Activated naive CD8-positive, alpha-beta T cell treated with anti-CD3 and anti-CD28 coated beads, Interleukin-2, amount 10 ng/mL, durations not matched to agents 7 days and 5 days (primary cell): ENCODE measurements at regions not wholly inside any gene's neighbourhood (a gene's known extent, or its start where the extent isn't known, plus 50 kb on each side); places are given as distances from the start of the nearest gene placed in this dataset.
"Not testable (repeated sequence)": the region's sequence is repeated elsewhere in the genome, so short reads cannot be mapped to it uniquely, and the experiment has no call there.

Experiments
- ATAC-seq: fragments of 150-1000 bp; cut with Tn5 transposase; one replicate; pipeline ENCODE4 v1.10.0; 2021; ENCODE audit warnings: low read depth, moderate library complexity
- POLR2A ChIA-PET: fragments of 350-600 bp; sonication (Branson Sonifier 250); formaldehyde crosslinking; loops from one replicate; lab custom pipeline; 2021; ENCODE audit warnings: antibody characterized with exemption; lab: Charles Lee
- DNase-seq: peaks from one replicate; pipeline ENCODE4 v3.0.0; 2021
- H3K27ac Mint-ChIP-seq: one replicate; pipeline ENCODE4 v1.8.0; 2022; ENCODE audit warnings: mild to moderate bottlenecking, mixed read lengths
- H3K27me3 Mint-ChIP-seq: one replicate; pipeline ENCODE4 v1.8.0; 2022; ENCODE audit warnings: mild to moderate bottlenecking, moderate library complexity, mixed read lengths
- H3K36me3 Mint-ChIP-seq: one replicate; pipeline ENCODE4 v1.8.0; 2021; ENCODE audit warnings: mild to moderate bottlenecking, mixed read lengths
- H3K4me1 Mint-ChIP-seq: one replicate; pipeline ENCODE4 v1.8.0; 2021; ENCODE audit warnings: mixed read lengths
- H3K4me3 Mint-ChIP-seq: one replicate; pipeline ENCODE4 v1.8.0; 2022; ENCODE audit warnings: mild to moderate bottlenecking, moderate library complexity, mixed read lengths
- H3K9me3 Mint-ChIP-seq: one replicate; pipeline ENCODE4 v1.8.0; 2021; ENCODE audit warnings: mixed read lengths

- no peak overlapping the region for H3K27ac Mint-ChIP-seq
- H3K36me3 Mint-ChIP-seq = no peaks in the 10 kb centered on the region
- POLR2A ChIA-PET = no interaction called here
- peaks cover 19% of the 10 kb centered on the region for H3K27me3 Mint-ChIP-seq
- no peak overlapping the region for H3K4me3 Mint-ChIP-seq
- DNase-seq (no peak), ATAC-seq (no peak)
- H3K4me1 Mint-ChIP-seq = no peaks in the 10 kb centered on the region
- no peaks in the 10 kb centered on the region for H3K9me3 Mint-ChIP-seq
These were observed 98.3 kb upstream of the C7orf33 start for GRCh38 chr7:148492157-148492860.

- Mint-ChIP-seq H3K9me3 (no peaks in the 10 kb centered on the region), H3K27me3 (peaks cover 24% of the 10 kb centered on the region), H3K27ac (no peak overlapping the region), H3K36me3 (no peaks in the 10 kb centered on the region), H3K4me3 (no peak overlapping the region), H3K4me1 (no peaks in the 10 kb centered on the region)
- ATAC-seq = no peak
- no peak for DNase-seq
- POLR2A ChIA-PET = no interaction called here
These were observed 95.0 kb upstream of the C7orf33 start for GRCh38 chr7:148495605-148496004.

GRCh38 chr7:148500978-148501377 is 89.6 kb upstream of the C7orf33 start:
- no peak overlapping the region for H3K27ac Mint-ChIP-seq
- DNase-seq (no peak), ATAC-seq (no peak)
- H3K27me3 Mint-ChIP-seq = peaks cover 29% of the 10 kb centered on the region
- H3K4me1 Mint-ChIP-seq = no peaks in the 10 kb centered on the region
- no peaks in the 10 kb centered on the region for H3K9me3 Mint-ChIP-seq
- no peaks in the 10 kb centered on the region for H3K36me3 Mint-ChIP-seq
- H3K4me3 Mint-ChIP-seq = no peak overlapping the region
- POLR2A ChIA-PET = no interaction called here

- ATAC-seq (no peak), DNase-seq (no peak)
- H3K9me3 Mint-ChIP-seq = no peaks in the 10 kb centered on the region
- no peak overlapping the region for H3K27ac Mint-ChIP-seq
- no peak overlapping the region for H3K4me3 Mint-ChIP-seq
- POLR2A ChIA-PET = no interaction called here
- peaks cover 2% of the 10 kb centered on the region for H3K4me1 Mint-ChIP-seq
- peaks cover 28% of the 10 kb centered on the region for H3K27me3 Mint-ChIP-seq
- H3K36me3 Mint-ChIP-seq = no peaks in the 10 kb centered on the region
These were observed 86.6 kb upstream of the C7orf33 start for GRCh38 chr7:148503900-148504487.

- no peak overlapping the region for H3K4me3 Mint-ChIP-seq
- no peak overlapping the region for H3K27ac Mint-ChIP-seq
- POLR2A ChIA-PET = no interaction called here
- peaks cover 2% of the 10 kb centered on the region for H3K4me1 Mint-ChIP-seq
- no peaks in the 10 kb centered on the region for H3K36me3 Mint-ChIP-seq
- H3K9me3 Mint-ChIP-seq = no peaks in the 10 kb centered on the region
- no peak for DNase-seq
- ATAC-seq = no peak
- peaks cover 20% of the 10 kb centered on the region for H3K27me3 Mint-ChIP-seq
These were observed 84.8 kb upstream of the C7orf33 start for GRCh38 chr7:148505645-148506375.

GRCh38 chr7:148507064-148507573 is 83.4 kb upstream of the C7orf33 start:
- H3K27ac Mint-ChIP-seq, H3K4me1 Mint-ChIP-seq, DNase-seq, H3K4me3 Mint-ChIP-seq, POLR2A ChIA-PET, ATAC-seq, H3K36me3 Mint-ChIP-seq, H3K9me3 Mint-ChIP-seq: not testable (repeated sequence)
- H3K27me3 Mint-ChIP-seq = peaks cover 11% of the 10 kb centered on the region

- no peaks in the 10 kb centered on the region for H3K9me3 Mint-ChIP-seq
- H3K4me1 Mint-ChIP-seq = peaks cover 2% of the 10 kb centered on the region
- H3K4me3 Mint-ChIP-seq = no peak overlapping the region
- DNase-seq (no peak), ATAC-seq (no peak)
- H3K27ac Mint-ChIP-seq = no peak overlapping the region
- POLR2A ChIA-PET = no interaction called here
- H3K36me3 Mint-ChIP-seq = no peaks in the 10 kb centered on the region
- peaks cover 7% of the 10 kb centered on the region for H3K27me3 Mint-ChIP-seq
These were observed 82.8 kb upstream of the C7orf33 start for GRCh38 chr7:148507787-148508186.

GRCh38 chr7:148514236-148514635 is 76.3 kb upstream of the C7orf33 start:
- H3K27me3 Mint-ChIP-seq = peaks cover 14% of the 10 kb centered on the region
- H3K27ac Mint-ChIP-seq = no peak overlapping the region
- no peak overlapping the region for H3K4me3 Mint-ChIP-seq
- no peaks in the 10 kb centered on the region for H3K36me3 Mint-ChIP-seq
- ATAC-seq (no peak), DNase-seq (no peak)
- H3K9me3 Mint-ChIP-seq = no peaks in the 10 kb centered on the region
- H3K4me1 Mint-ChIP-seq = no peaks in the 10 kb centered on the region
- POLR2A ChIA-PET = no interaction called here

- H3K27me3 Mint-ChIP-seq = peaks cover 19% of the 10 kb centered on the region
- H3K4me3 Mint-ChIP-seq = no peak overlapping the region
- no peaks in the 10 kb centered on the region for H3K36me3 Mint-ChIP-seq
- POLR2A ChIA-PET = no interaction called here
- no peaks in the 10 kb centered on the region for H3K9me3 Mint-ChIP-seq
- DNase-seq (no peak), ATAC-seq (no peak)
- no peak overlapping the region for H3K27ac Mint-ChIP-seq
- H3K4me1 Mint-ChIP-seq = no peaks in the 10 kb centered on the region
These were observed 75.3 kb upstream of the C7orf33 start for GRCh38 chr7:148515237-148515636.

- DNase-seq (no peak), ATAC-seq (no peak)
- H3K27ac Mint-ChIP-seq = no peak overlapping the region
- no peaks in the 10 kb centered on the region for H3K36me3 Mint-ChIP-seq
- peaks cover 18% of the 10 kb centered on the region for H3K27me3 Mint-ChIP-seq
- H3K9me3 Mint-ChIP-seq = no peaks in the 10 kb centered on the region
- POLR2A ChIA-PET = no interaction called here
- no peaks in the 10 kb centered on the region for H3K4me1 Mint-ChIP-seq
- no peak overlapping the region for H3K4me3 Mint-ChIP-seq
These were observed 74.6 kb upstream of the C7orf33 start for GRCh38 chr7:148515728-148516695.

GRCh38 chr7:148519386-148519785 is 71.2 kb upstream of the C7orf33 start:
- peaks cover 31% of the 10 kb centered on the region for H3K27me3 Mint-ChIP-seq
- H3K9me3 Mint-ChIP-seq, H3K4me1 Mint-ChIP-seq, ATAC-seq, H3K27ac Mint-ChIP-seq, POLR2A ChIA-PET, H3K36me3 Mint-ChIP-seq, H3K4me3 Mint-ChIP-seq, DNase-seq: not testable (repeated sequence)

GRCh38 chr7:148521271-148521670 is 69.3 kb upstream of the C7orf33 start:
- Mint-ChIP-seq H3K27ac (no peak overlapping the region), H3K4me3 (no peak overlapping the region), H3K36me3 (no peaks in the 10 kb centered on the region), H3K9me3 (no peaks in the 10 kb centered on the region), H3K4me1 (no peaks in the 10 kb centered on the region), H3K27me3 (peaks cover 42% of the 10 kb centered on the region)
- POLR2A ChIA-PET = no interaction called here
- no peak for ATAC-seq
- DNase-seq = no peak

- no peaks in the 10 kb centered on the region for H3K9me3 Mint-ChIP-seq
- no peak overlapping the region for H3K4me3 Mint-ChIP-seq
- no peak overlapping the region for H3K27ac Mint-ChIP-seq
- H3K36me3 Mint-ChIP-seq = no peaks in the 10 kb centered on the region
- peaks cover 5% of the 10 kb centered on the region for H3K4me1 Mint-ChIP-seq
- ATAC-seq = no peak
- DNase-seq = no peak
- POLR2A ChIA-PET = no interaction called here
- peaks cover 48% of the 10 kb centered on the region for H3K27me3 Mint-ChIP-seq
These were observed 67.0 kb upstream of the C7orf33 start for GRCh38 chr7:148523550-148523949.
